ENCODE measurements at regions not wholly inside any gene's neighbourhood (a gene's known extent, or its start where the extent isn't known, plus 50 kb on each side); places are given as distances from the start of the nearest gene placed in this dataset.

DNA sequence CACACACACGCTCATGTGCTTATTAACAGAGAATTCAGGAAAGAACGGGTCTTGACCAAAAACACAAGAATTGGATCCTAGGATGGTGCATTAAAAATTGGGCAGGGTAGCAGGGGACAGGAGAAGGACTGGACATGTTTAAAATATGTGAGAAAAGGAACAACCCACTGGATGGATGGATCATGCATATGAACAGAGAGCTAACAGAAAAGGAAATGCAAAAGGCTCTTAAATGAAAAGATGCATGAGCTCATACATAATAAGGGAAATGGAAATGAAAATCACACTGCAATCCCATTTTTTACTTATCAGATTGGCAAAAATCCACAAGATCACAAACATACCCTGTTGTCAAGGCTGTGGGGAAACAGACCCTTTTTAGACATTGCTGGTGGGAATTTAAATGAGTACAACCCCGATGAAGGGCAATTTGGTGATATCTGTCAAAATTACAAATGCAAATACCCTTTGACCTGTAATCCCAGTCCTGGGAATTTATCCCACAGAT is 440.6 kb upstream of the SLC14A2 start:
- FAIRE-seq (no peak), DNase-seq (ENCODE audit: insufficient read length, low spot score) (no peak)
- TF ChIP-seq, protein P1, sequence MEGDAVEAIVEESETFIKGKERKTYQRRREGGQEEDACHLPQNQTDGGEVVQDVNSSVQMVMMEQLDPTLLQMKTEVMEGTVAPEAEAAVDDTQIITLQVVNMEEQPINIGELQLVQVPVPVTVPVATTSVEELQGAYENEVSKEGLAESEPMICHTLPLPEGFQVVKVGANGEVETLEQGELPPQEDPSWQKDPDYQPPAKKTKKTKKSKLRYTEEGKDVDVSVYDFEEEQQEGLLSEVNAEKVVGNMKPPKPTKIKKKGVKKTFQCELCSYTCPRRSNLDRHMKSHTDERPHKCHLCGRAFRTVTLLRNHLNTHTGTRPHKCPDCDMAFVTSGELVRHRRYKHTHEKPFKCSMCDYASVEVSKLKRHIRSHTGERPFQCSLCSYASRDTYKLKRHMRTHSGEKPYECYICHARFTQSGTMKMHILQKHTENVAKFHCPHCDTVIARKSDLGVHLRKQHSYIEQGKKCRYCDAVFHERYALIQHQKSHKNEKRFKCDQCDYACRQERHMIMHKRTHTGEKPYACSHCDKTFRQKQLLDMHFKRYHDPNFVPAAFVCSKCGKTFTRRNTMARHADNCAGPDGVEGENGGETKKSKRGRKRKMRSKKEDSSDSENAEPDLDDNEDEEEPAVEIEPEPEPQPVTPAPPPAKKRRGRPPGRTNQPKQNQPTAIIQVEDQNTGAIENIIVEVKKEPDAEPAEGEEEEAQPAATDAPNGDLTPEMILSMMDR (IDR thresholded peaks at IDR 0.05; ENCODE audit: insufficient read depth, missing control alignments), result no peak

DNA sequence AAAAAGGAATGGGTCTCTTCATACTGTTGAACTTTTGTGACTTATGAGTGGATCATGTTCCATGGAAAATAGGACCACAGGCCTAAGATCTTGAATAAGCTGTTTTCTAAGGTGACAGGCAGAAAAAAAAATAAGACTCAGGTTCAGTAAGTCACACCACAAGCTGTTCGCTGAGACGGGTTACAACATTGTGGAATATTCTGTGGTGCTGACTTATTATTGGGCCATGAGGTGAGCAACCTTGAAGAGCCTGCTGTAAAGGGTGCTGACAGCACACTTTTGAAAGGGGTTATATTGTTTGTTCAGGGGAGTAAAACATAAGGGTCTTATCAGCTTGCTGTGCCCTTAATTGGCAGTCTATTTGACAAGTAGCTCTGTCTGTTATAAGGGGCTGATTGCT is 439.8 kb upstream of the SLC14A2 start:
- DNase-seq (ENCODE audit: insufficient read length, low spot score) (no peak), FAIRE-seq (no peak)
- TF ChIP-seq, protein P1 (IDR thresholded peaks at IDR 0.05; ENCODE audit: insufficient read depth, missing control alignments), result no peak

DNA sequence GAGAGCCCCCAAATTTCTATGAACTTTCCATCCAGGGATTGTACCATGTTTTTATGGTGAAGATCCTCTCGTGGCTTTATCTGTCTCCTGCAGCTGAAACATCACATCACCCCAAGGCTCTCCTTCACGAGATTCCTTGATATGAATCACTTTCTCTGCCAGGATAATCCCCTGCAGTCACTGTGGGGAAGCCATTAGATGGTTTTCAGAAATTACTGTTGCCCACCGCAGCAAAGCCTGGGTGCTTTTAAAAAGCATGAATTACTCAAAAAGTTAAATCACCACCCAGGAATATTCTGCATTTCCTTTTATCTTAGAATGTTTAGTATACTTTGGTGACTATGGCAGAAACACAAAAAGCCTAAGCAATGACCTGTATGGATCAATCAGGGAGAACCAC is 428.4 kb upstream of the SLC14A2 start:
- FAIRE-seq (no peak), DNase-seq (ENCODE audit: insufficient read length, low spot score) (no peak)
- TF ChIP-seq, protein P1 (IDR thresholded peaks at IDR 0.05; ENCODE audit: insufficient read depth, missing control alignments), result no peak

DNA sequence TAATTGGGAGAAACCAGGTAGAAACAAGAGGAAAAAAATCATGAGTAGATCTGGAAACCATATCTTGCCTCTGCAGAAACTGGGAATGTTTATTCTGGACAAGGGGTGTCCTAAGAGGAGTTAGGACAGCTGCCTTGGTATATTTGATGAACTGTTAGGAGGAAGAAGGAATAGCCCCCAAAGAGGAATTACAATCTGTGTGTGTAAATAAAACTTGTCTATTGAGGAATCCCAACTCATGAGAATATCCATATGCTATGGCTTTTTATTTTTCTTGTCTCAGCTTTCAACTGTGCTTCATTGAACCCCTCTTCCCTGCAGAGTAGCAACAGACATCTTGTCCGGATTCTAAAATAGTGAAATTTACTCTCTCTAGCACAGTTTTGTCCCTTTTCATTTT is 423.5 kb upstream of the SLC14A2 start:
- TF ChIP-seq, protein P1 (IDR thresholded peaks at IDR 0.05; ENCODE audit: insufficient read depth, missing control alignments), result no peak
- DNase-seq (ENCODE audit: insufficient read length, low spot score), result no peak
- no peak for FAIRE-seq

DNA sequence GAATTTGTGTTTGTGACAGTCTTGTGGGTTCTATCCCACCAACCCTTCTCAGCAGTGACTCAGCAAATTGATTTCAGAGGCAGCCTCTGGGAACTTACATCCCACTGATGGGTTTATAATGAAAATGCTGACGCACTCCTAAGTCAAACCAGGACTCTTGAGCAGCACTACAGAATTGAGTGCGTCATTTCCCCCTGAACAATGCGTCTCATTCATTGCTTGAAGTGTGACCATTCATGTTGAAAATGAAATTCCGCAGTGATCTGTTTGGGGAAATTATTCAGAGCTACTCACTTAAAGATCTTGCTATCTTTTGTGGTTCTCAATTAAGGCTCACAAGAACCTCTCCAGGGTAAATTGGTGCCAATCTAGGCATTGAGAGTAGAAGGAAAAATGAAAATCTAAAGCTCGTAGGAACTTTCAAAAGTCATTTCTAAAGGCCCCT is 417.7 kb upstream of the SLC14A2 start:
- TF ChIP-seq, protein P1 (IDR thresholded peaks at IDR 0.05; ENCODE audit: insufficient read depth, missing control alignments), result no peak
- DNase-seq (ENCODE audit: insufficient read length, low spot score) (no peak), FAIRE-seq (no peak)

DNA sequence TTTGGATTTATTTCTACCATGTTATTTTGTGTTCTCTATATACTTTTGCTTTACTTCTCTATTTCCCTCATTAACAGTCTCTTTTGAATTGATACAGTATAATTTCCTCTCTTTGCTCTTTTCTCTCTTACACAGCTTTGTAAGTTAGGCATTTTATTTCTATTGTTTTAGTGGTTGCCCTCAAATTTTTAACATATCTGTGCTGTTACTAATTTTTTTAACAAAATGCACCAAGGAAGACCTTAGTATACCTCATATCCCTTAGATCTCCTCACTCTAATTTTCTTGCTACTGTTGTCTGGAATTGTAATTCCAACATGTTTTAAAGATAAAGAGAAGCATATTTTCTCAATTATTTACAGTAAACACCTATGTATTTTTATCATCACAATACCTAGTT is 416.8 kb upstream of the SLC14A2 start:
- FAIRE-seq (no peak), DNase-seq (ENCODE audit: insufficient read length, low spot score) (no peak)
- TF ChIP-seq, protein P1 (IDR thresholded peaks at IDR 0.05; ENCODE audit: insufficient read depth, missing control alignments), result no peak

DNA sequence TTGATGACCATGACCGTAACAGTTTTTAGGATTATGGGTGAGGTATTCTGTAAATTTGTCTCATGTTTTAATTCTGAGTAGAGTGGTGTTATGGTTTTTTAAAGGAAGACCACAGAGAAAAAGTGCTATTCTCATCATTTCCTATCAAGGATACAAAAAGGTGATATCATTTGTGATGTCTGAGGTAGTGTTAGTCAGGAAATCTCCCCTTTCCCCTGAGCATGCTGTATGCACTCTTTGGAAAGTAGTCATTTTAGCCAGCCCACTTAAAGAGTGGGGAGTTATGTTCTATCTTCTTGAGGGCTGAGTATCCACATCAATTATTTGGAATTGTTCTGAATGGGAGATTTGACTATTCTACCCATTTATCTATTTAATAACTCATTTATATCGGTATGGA is 414.2 kb upstream of the SLC14A2 start:
- TF ChIP-seq, protein P1 (IDR thresholded peaks at IDR 0.05; ENCODE audit: insufficient read depth, missing control alignments), result no peak
- DNase-seq (ENCODE audit: insufficient read length, low spot score), result no peak
- no peak for FAIRE-seq
